OCI-LY1 (cell line): ENCODE measurements at regions not wholly inside any gene's neighbourhood (a gene's known extent, or its start where the extent isn't known, plus 50 kb on each side); places are given as distances from the start of the nearest gene placed in this dataset.

Experiments
- EZH2 ChIP-seq: fragments of 200-600 bp; sonication (generic), shearing (Covaris generic); IDR thresholded peaks from 2 replicates; pipeline ENCODE4 v1.8.0; 2017; ENCODE audit warnings: borderline replicate concordance, mixed run types, mild to moderate bottlenecking, antibody characterized with exemption, low read length, moderate library complexity, mixed read lengths
- TF ChIP-seq, protein P1 (sequence below): fragments of 200-600 bp; sonication (generic), shearing (Covaris generic); IDR thresholded peaks from 2 replicates; pipeline ENCODE4 v1.5.1; 2017; ENCODE audit warnings: mild to moderate bottlenecking, antibody characterized with exemption, low read length, moderate library complexity, mixed read lengths

- TF ChIP-seq, protein P1, sequence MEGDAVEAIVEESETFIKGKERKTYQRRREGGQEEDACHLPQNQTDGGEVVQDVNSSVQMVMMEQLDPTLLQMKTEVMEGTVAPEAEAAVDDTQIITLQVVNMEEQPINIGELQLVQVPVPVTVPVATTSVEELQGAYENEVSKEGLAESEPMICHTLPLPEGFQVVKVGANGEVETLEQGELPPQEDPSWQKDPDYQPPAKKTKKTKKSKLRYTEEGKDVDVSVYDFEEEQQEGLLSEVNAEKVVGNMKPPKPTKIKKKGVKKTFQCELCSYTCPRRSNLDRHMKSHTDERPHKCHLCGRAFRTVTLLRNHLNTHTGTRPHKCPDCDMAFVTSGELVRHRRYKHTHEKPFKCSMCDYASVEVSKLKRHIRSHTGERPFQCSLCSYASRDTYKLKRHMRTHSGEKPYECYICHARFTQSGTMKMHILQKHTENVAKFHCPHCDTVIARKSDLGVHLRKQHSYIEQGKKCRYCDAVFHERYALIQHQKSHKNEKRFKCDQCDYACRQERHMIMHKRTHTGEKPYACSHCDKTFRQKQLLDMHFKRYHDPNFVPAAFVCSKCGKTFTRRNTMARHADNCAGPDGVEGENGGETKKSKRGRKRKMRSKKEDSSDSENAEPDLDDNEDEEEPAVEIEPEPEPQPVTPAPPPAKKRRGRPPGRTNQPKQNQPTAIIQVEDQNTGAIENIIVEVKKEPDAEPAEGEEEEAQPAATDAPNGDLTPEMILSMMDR: no peak
- TF ChIP-seq EZH2: no peak
Observed at GRCh38 chr16:5506021-5506420, 408.4 kb upstream of the EEF2KMT start.
